GM12873 (cell line): ENCODE measurements at regions not wholly inside any gene's neighbourhood (a gene's known extent, or its start where the extent isn't known, plus 50 kb on each side); places are given as distances from the start of the nearest gene placed in this dataset.

ENCODE experiments used
- CTCF ChIP-seq: IDR thresholded peaks from 2 replicates; pipeline ENCODE4 v1.5.1; 2012; ENCODE audit warnings: low read depth, mild to moderate bottlenecking, moderate library complexity, low read length, control low read depth; ENCODE audit not compliant: insufficient read depth; ENCODE audit errors: missing control alignments

DNA sequence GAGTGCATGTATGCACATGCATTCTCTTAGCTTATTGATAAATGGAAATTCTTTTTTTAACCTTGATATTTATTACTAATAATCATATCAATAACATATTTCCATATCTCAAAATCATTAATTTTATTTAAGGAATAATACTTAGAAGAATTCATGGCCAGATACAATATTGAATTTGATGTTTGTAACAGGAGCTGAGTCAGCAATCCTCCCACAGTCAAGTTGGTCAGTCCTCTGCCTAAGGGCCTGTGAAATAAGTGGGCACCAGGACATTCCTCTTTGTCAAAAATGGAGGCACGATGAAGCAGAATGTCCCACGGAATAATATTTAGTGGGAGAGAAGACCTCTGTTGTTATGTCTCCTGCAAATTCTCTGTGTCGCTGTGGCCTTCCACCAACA, 148.6 kb downstream of the LRRC70 start:
- no peak for TF ChIP-seq CTCF

DNA sequence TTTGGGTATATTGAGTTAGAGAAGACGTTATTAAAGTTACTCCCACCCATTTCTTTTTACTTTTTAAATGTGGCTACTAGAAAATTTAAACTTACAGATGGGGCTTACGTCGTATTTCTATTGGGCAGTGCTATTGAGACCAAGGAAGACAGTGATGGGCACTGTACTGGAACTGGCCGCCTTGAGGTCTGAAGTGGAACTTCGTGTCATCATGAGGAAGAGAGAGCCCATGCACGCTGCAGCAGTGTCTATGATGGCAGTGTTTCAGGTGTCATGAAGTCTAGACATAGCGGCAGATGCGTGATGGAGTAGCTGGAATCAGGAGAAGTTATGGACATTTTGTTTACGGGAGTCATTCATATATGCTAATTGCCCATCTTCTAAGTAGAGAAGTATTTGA, 143.7 kb downstream of the LRRC70 start:
- TF ChIP-seq CTCF = peak; percentile 21

GRCh38 chr5:62720031-62720441, 141.4 kb downstream of the LRRC70 start:
- TF ChIP-seq CTCF = peak; percentile 80

- TF ChIP-seq CTCF = no peak
Measured at GRCh38 chr5:62719061-62719720, 140.6 kb downstream of the LRRC70 start.

GRCh38 chr5:62718324-62718723, 139.7 kb downstream of the LRRC70 start:
- no peak for TF ChIP-seq CTCF

GRCh38 chr5:62717301-62717933, 138.8 kb downstream of the LRRC70 start:
- no peak for TF ChIP-seq CTCF

DNA sequence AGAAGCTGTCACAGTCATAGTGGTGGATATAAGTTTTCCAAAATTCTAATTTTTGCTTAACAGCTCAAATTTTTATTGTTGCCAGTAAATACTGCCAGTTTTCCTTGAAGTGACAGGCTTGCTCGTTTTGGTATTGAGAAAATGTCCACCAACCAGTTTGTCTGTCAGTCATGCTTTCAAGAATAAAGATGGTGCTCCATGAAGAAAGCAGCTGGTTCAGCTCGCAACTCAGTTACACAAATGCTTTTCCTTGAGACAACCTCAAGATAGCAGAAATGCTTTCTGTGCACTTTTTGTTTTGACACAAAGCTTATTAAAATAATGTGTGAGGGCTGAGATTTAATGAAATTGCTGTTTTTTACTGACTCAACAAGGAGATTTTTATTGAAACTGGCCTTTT, 135.7 kb downstream of the LRRC70 start:
- no peak for TF ChIP-seq CTCF
